ENCODE measurements at regions not wholly inside any gene's neighbourhood (a gene's known extent, or its start where the extent isn't known, plus 50 kb on each side); places are given as distances from the start of the nearest gene placed in this dataset.
A peak's percentile ranks its signal among the peaks of the same experiment; 100 is the strongest.
"Not testable (repeated sequence)": the region's sequence is repeated elsewhere in the genome, so short reads cannot be mapped to it uniquely, and the experiment has no call there.

DNA sequence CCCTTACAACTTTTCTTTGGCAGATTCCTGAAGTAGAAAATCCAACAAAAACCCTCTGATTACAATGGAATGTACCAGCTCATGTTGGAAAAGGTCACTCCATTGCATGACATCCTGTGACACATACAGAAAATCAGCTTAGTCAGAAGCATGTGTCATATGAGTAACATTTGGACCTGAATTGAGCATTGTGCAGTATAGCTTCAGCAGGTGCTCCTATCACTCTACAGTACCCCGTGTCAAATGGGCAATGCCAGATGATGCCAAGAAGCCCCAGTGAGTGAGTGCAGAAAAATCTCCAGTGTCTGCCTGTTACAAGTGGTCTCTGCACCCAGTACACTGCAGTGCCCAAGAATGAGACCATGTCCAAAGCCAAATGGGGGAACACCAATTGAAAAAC lies 129.7 kb upstream of the RUNX1 start:
- DNase-seq (ENCODE audit: low read depth, low spot score): peak; percentile 62
- in situ Hi-C loops (cut with HindIII; ENCODE audit: low pct_unique_long_range_greater_than_20kb, low sequenced_read_pairs): no loop called here

DNA sequence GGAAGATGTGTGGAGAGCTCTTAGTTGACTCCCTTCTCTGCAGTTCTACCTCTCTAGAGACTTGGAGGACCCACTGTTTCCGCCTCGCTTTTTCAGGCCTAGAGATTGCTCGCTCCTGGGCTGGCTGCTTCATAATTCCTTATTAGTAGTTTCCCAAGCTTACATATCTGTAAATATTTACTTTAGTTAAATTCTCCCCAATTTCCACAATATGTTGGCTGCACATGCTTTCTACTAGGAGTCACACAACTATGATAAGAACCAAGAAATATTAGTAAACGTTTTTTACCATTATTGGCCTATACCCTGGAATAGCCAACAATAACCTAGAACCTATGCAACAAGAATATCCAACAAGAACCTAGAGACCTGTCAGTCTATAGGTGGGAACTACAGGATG lies 129.0 kb upstream of the RUNX1 start:
- in situ Hi-C loops (cut with HindIII; ENCODE audit: low pct_unique_long_range_greater_than_20kb, low sequenced_read_pairs): no loop called here
- DNase-seq (ENCODE audit: low read depth, low spot score): no peak

DNA sequence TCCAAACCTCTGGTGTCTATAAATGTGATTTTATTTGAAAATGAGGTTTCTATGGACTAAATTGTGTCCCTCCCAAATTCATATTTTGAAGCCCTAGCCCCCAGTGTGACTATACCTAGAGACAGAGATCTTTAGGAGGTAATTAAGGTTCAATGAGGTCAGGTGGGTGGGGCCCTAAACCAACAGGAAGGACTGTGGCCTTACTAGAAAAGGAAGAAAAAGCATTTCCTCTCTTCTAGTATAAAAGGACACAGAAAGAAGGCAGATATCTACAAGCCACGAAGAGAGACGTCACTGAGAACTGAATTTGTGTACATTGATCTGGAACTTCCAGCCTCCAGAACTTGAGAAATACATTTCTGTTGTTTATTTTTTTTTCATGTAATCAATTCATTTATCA lies 123.1 kb upstream of the RUNX1 start:
- DNase-seq (ENCODE audit: low read depth, low spot score): no peak
- in situ Hi-C loops (cut with HindIII; ENCODE audit: low pct_unique_long_range_greater_than_20kb, low sequenced_read_pairs): no loop called here

DNA sequence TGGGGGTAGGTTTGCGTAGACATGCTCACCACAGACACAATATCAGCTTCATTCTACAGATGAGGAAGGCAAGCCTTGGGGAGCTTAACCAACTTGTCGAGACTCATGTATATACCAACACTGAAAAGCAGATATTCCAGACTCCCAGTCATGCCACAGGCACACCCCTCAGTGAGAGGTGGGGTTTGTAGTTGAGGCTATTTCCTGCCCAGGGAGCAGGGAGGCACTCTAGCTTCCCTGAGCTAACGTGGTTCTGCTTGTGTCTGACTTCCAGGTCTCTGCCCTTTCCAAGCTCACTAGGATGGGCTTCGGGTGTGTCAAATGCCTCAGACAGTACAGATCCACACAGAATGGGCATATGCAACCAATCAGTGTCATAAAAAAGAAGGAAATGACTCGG lies 122.3 kb upstream of the RUNX1 start:
- DNase-seq (ENCODE audit: low read depth, low spot score): no peak
- in situ Hi-C loops (cut with HindIII; ENCODE audit: low pct_unique_long_range_greater_than_20kb, low sequenced_read_pairs): no loop called here

DNA sequence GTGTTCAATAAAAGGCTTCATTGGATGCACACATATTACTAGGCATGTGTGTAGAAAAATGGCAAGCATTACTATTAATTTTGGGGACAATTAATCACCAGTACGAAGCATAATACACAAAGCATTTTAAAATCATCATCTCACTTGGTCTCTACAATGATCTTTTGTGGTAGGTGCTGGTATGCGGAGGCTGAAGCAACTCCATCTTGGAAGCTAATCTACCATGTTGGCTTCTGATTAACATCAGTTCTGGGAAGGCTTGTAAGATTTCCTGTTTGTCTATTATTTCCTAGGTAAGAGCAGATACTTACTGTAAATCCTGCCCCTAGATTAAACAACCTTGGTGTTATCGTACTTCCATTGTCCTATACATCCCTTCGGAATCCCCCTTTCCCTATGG lies 121.7 kb upstream of the RUNX1 start:
- in situ Hi-C loops (cut with HindIII; ENCODE audit: low pct_unique_long_range_greater_than_20kb, low sequenced_read_pairs): no loop called here
- DNase-seq (ENCODE audit: low read depth, low spot score): no peak

DNA sequence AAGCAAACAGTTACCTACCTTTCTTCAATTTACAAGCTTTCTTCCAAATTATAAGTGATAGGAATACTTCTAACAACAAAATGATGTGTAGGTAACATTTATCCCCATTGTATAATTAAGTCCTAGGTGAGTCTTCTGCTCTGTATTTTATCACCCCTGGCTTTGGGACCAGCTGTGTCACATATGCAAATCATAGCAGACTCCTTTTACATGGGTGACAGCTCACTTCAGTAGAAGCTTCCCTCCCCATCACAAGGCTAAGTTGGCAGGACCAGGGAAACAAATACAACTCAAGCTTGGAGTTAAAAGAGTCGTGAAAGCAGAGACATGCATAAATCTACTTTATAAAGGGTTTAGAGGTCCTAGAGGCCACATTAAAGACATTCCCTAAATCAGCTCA lies 121.1 kb upstream of the RUNX1 start:
- DNase-seq (ENCODE audit: low read depth, low spot score): no peak

DNA sequence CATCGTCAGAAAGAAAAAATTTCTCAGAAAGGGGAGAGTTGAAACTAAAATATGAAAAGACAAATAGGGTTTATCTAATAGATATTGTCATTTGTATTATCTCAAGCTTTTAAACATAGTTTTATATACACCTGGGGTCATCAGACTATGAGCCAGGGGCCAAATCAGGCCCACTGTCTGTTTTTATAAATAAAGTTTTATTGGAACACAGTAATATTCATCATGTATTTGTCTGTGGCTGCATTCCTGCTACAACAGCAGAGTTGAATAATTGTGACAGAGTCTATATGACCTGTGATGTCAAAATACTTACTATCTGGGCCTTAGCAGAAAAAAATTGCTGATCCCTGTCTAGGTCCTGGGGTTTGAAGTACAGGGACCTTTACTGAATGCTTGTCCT lies 120.5 kb upstream of the RUNX1 start:
- in situ Hi-C loops (cut with HindIII; ENCODE audit: low pct_unique_long_range_greater_than_20kb, low sequenced_read_pairs): no loop called here
- no peak for DNase-seq (ENCODE audit: low read depth, low spot score)

More for the DNA sequence above, 121.1 kb upstream of the RUNX1 start:
- in situ Hi-C loops (cut with HindIII; ENCODE audit: low pct_unique_long_range_greater_than_20kb, low sequenced_read_pairs): no loop called here

DNA sequence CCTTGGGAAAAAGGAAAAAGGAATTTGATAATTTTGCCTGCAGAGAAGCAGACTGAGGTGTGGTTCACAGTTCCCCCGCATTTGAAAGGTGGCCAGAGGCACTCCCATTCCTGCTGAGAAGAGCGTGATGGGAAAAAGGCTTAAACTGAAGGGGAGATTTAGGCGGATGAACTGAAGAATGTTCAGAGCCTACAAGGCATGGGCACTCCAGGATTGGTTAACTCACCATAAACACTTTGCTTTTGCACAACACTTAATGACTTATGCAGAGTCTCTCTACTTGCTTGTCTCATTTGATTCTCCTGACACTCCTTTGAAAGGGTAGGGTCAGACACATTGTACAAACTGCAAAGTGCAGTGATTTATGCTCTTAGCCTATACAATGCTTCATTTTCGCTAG lies 119.6 kb upstream of the RUNX1 start:
- in situ Hi-C loops (cut with HindIII; ENCODE audit: low pct_unique_long_range_greater_than_20kb, low sequenced_read_pairs): no loop called here

DNA sequence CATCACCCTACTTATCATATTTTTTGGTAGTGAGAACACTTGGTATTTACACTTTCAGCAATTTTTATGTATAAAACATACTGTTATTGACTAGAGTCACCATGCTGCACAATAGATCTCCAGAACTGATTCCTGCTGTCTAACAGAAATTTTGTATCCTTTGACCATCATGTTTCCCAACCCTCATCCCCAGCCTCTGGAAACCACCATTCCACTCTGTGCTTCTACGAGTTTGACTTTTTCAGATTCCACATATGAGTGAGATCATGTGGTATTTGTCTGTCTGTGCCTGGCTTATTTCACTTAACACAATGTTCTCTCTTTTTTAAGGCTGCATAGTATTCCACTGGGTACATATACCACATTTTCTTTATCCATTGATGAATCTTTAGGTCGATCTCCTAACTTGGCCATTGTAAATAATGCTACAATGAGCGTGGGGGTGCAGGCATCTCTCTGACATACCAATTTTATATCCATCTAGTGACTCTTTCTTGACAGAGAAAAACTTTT lies 115.9 kb upstream of the RUNX1 start:
- in situ Hi-C loops (cut with HindIII; ENCODE audit: low pct_unique_long_range_greater_than_20kb, low sequenced_read_pairs): no loop called here
- no peak for DNase-seq (ENCODE audit: low read depth, low spot score)

More for the DNA sequence above, 119.6 kb upstream of the RUNX1 start:
- DNase-seq (ENCODE audit: low read depth, low spot score): no peak

DNA sequence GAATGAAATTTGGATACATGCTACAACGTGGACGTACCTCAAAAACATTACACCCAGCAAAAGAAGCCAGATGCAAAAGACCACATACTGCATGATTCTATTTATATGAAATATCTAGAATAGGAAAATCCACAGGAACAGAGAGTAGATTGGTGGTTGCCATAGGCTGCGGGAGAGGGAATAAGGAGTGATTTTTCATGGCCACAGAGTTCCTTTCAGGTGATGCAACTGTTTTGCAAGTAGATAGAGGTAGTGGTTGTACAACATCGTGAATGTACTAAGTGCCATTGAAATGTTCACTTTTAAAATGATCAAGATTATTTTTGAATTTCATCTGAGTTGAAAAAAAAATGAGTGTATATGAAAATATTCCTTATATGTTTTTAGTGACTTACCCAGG lies 115.3 kb upstream of the RUNX1 start:
- in situ Hi-C loops (cut with HindIII; ENCODE audit: low pct_unique_long_range_greater_than_20kb, low sequenced_read_pairs): no loop called here
- DNase-seq (ENCODE audit: low read depth, low spot score): no peak

DNA sequence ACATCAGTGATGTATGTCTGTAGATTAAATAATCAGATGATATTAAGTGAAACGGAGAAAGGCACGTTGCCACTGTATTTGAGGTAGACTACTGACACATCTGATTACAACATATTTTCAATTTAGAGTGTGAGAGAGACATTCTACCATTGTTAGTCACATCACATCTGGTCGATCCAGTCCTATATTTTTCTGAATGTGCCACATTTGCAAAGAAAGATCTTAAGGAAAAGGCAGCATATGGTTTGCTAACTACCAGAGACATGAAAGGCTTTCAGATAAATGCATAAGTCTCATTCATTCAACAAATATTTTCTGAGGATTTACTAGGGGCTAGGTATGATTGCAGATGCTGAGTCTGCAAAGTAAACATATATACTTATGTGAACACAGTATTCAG lies 114.3 kb upstream of the RUNX1 start:
- in situ Hi-C loops (cut with HindIII; ENCODE audit: low pct_unique_long_range_greater_than_20kb, low sequenced_read_pairs): no loop called here
- DNase-seq (ENCODE audit: low read depth, low spot score): no peak

DNA sequence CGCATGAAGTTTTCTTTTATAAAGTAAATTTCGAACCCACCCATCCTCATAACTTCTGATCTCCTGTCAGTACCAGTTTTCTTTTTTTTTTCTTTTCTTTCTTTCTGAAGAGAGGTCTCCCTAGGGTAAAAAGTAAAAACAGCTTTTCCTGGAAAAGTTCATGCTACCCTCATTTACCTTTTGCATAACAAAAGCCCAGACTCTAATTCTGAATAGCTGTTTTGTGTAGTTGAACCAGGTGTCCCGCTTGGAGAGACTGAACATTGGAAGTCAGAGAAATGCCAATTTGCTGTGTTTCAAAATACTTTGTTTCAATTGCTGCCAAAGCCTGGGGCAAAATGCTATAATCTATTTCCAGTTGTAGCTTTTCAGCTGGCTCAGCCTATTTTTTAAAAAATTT lies 113.7 kb upstream of the RUNX1 start:
- in situ Hi-C loops (cut with HindIII; ENCODE audit: low pct_unique_long_range_greater_than_20kb, low sequenced_read_pairs): no loop called here
- DNase-seq (ENCODE audit: low read depth, low spot score): no peak

DNA sequence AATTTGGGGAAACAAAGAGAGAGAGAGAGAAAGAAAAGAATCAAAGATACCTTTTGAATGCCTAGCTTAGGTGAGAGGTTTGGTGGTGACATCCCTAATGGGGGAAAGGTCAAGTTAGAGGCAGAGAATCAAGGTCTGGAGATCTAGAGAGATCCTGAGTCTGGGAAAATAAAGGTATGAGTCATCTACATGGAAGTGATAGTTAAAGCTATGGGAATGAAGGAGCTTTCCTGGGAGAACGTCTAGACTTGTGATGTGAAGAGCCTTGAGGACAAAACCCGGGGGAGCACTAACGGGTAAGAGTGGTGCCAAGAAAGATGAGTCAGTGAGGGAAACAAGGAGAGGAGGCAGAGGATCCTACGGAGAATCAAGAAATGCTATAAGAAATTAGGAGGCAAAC lies 110.8 kb upstream of the RUNX1 start:
- in situ Hi-C loops (cut with HindIII; ENCODE audit: low pct_unique_long_range_greater_than_20kb, low sequenced_read_pairs): no loop called here

DNA sequence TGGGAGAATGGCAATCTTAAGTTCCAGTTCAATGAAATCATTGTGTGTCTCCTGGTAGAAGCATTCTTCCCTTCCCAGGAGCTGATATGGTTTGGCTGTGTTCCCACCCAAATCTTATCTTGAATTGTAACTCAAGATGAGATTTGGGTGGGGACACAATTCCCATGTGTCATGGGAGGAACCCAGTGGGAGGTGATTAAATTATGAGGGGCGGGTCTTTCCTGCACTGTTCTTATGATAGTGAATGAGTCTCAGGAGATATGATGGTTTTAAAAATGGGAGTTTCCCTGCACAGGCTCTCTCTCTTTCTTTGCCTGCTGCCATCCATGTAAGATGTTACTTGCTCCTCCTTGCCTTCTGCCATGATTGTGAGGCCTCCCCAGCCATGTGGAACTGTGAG lies 108.3 kb upstream of the RUNX1 start:
- DNase-seq (ENCODE audit: low read depth, low spot score); in situ Hi-C loops (cut with HindIII; ENCODE audit: low pct_unique_long_range_greater_than_20kb, low sequenced_read_pairs): not testable (repeated sequence)

More for the DNA sequence above, 110.8 kb upstream of the RUNX1 start:
- DNase-seq (ENCODE audit: low read depth, low spot score): no peak

DNA sequence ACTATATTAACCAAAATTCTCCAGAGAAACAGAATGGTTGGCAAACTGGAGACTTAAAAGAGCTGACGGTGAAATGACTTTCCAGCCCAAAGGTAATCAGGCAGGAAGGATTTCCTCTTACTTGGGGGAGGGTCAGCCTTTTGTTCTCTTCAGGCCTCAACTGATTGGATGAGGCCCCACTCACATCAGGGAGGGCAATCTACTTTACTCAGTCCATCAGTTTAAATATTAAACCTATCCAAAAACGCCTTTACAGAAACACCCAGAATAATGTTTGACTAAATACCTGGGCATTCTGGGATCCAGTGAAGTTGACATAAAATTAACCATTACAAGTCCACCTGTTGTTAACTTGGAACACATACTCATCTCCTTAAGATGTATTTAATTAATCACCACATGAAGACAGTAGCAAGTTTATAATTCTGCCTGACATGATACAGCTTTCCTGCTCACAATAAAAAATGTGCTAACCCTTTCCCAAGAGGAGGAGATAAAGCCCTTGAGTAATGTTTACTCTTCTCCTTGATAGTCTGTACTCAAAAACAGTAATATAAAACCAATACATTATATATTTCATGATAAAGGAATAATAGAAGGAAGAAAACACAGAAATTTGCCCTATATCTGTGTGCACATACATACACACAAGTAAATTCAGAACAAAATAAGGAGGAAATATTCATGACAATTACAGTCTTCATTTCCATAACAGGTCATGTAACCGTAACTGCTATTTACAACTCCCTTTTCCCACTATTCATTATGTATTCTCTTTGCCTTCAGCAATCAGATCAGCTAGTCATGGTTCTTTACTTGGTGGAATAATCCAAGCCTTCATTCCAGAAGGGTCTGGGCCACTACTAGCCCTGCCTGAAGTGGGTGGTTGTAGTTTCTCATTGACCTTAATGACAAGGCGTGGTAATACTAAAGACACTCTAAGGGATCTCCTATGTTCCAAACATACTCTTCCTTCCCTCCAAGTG lies 107.5 kb upstream of the RUNX1 start:
- no peak for DNase-seq (ENCODE audit: low read depth, low spot score)
- in situ Hi-C loops (cut with HindIII; ENCODE audit: low pct_unique_long_range_greater_than_20kb, low sequenced_read_pairs): no loop called here

DNA sequence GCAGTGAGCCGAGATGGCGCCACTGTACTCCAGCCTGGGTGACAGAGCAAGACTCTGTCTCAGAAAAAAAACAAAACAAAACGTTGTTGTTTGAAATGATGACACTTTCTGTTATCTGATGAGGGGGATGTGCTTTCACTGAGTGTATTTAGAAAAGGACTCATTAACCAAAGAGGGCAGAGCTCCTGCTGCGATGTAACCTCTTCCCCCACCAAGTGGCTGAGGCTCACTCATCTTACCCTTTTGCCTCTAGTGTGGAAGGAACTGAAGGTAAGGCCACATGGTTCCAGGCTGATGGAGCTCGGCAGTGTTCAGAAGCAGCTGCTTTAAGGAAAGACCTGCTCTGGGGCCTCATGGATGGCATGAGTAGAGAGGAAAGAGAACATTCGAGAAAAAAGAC lies 105.7 kb upstream of the RUNX1 start:
- in situ Hi-C loops (cut with HindIII; ENCODE audit: low pct_unique_long_range_greater_than_20kb, low sequenced_read_pairs): no loop called here

DNA sequence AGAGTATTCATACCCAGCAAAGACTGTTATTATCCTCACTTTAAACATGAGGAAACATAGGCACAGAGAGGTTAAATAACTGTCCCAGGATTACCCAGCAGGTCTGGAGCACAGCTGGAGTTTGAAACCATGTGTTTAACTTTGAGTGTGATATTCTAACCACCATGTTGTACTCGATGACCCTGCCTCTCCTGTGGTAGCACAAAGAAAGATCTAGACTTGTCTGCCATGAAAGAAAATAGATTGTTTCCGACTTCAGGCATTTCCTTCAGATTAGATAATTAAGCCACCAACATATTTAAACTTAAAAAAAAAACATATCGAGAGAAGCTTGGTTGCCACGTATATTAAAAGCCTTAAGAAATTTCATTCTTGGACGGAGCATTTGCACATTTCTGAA lies 104.6 kb upstream of the RUNX1 start:
- in situ Hi-C loops (cut with HindIII; ENCODE audit: low pct_unique_long_range_greater_than_20kb, low sequenced_read_pairs): no loop called here
- no peak for DNase-seq (ENCODE audit: low read depth, low spot score)

More for the DNA sequence above, 105.7 kb upstream of the RUNX1 start:
- DNase-seq (ENCODE audit: low read depth, low spot score): no peak

DNA sequence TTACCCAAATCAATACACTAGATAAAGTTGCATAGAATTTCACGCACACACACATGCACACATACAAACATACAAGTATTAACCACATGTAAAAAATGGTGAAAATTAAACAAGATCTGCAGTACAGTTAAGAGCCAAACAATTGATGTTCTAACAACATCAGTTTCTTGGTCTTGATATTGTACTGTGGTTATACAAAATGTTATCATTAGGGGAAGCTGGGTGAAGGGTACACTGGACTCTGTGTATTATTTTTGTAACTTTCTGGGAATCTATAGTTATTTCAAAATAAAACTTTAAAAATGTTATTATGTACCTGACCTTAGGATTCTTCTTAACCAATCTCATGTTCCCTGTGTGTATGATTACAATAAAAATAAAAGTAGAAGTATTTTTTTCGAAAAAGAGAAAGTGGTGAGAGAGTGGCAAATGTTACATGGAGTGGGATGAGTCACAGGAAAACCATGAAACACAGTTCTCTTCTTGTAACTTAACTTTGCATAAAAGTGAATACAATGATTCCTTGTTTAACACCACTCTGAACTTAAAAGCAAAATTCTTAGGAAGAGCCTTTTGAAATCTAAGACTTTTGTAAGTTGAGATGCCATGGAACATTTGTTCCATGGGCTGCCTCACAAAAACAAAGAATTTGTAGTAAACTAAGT lies 101.6 kb upstream of the RUNX1 start:
- in situ Hi-C loops (cut with HindIII; ENCODE audit: low pct_unique_long_range_greater_than_20kb, low sequenced_read_pairs): no loop called here
- peak; percentile 30 for DNase-seq (ENCODE audit: low read depth, low spot score)

DNA sequence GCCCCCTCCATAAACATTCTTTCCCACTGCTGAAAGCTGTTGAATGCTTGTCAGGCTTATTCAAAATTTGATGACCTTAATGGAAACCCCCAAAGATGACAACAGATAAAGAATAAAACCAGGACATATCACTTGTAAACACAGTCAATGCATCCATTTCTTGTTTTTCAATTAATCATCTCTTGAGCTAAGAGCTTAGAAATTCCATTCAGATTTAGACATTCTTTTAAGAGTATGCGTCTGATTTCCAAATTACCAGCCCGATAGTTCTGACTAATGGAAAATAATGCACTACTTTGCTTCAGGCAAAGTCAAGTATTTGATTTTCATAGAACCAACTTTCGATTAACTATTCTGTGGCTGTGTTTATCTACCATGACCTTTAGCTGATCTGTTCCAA lies 100.6 kb upstream of the RUNX1 start:
- in situ Hi-C loops (cut with HindIII; ENCODE audit: low pct_unique_long_range_greater_than_20kb, low sequenced_read_pairs): no loop called here
- no peak for DNase-seq (ENCODE audit: low read depth, low spot score)
